ENCODE measurements at regions not wholly inside any gene's neighbourhood (a gene's known extent, or its start where the extent isn't known, plus 50 kb on each side); places are given as distances from the start of the nearest gene placed in this dataset.

DNA sequence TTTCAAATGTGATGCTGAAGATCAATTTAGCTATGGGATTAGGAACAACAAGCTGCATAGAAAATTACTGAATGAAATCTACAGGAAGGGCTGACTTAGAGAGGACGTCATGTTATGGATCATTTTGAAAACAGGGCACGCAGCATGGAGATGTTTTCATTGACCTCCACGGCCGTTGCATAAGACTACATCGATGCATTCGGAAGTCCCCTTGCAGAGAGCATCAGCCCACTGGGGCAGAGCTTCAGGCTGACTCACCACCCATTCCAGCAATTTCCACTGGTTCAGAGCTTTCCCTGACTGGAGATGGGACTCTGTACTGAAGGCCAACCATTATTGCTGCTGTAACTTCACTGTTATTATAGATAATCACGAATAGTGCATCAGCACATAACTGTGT, 305.3 kb downstream of the IRS2 start (continued):
- TF ChIP-seq EZH2 (IDR thresholded peaks at IDR 0.05; ENCODE audit: borderline replicate concordance, control insufficient read depth, low read depth, low read length) = no peak
- TF ChIP-seq, protein P1, sequence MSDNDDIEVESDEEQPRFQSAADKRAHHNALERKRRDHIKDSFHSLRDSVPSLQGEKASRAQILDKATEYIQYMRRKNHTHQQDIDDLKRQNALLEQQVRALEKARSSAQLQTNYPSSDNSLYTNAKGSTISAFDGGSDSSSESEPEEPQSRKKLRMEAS (IDR thresholded peaks at IDR 0.05; ENCODE audit: low read depth, low read length) = no peak
- no peak for TF ChIP-seq DPF2 (IDR thresholded peaks at IDR 0.05)
- no peak for TF ChIP-seq KAT2A (conservative IDR thresholded peaks at IDR 0.05; ENCODE audit: control insufficient read depth, low read depth, low read length)

DNA sequence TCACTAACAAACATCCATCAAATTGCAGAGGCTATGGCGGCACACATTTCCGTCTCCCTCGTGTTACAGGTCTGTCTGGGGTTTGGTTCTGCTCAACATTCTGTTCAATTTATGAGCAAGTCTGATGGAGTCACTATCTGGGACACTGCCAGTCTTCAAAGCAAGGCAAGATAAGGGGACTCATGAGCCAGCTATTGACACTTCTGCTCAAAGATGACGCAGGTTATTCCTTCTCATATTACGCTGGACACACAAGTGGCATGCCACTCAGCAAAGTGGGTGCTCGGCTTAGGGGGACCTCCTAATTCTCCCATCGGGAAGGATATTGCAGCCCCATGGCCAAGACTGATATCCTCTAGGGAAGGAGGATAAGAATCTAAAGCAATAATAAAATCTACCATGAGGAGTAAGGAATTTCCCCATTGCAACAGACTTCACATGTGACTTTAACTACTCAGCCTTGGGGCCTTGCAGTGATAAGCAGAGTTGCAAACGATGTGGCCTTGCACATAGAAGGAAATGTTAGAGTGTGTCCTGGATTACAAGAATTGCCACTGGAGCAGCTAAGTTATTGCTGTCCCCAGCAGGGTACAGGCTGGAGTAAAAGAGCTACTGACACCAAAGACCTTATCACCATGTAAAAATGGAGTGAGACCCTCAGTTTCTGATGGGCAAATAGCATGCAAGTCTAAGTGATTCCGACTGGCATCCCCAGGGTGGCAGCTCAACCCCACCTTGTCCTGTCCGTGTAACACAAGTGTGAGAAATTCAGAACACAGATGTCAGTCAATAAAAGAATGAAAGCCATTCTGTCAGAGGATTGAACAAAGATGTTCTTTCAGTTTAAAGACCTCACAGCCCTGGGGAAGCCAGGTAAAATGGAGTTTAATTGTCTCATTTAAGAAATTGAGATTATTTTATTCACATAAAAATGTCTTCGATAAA, 306.1 kb downstream of the IRS2 start:
- H3K4me2 ChIP-seq (ENCODE audit: control insufficient read depth, insufficient read depth) = no peak overlapping the region
- no peak for ATAC-seq
- H3K4me3 ChIP-seq = no peak overlapping the region
- H4K20me1 ChIP-seq (ENCODE audit: control insufficient read depth, insufficient read depth) = no peaks in the 10 kb centered on the region
- no peak overlapping the region for H2AFZ ChIP-seq (ENCODE audit: control insufficient read depth, low read depth, low read length)
- H3K27ac ChIP-seq (ENCODE audit: control insufficient read depth, insufficient read depth) = no peak overlapping the region
- H3K4me1 ChIP-seq (ENCODE audit: control insufficient read depth, insufficient read depth, low read length) = no peaks in the 10 kb centered on the region
- POLR2A ChIA-PET = no interaction called here
- RAD21 ChIA-PET (ENCODE audit: unreplicated experiment) = no interaction called here
- SMC1A ChIA-PET (ENCODE audit: uncharacterized antibody, unreplicated experiment) = interaction anchor here (1.1 kb wide), 1 partner anchor 15 kb away, joined by 3 read pairs; no protein-coding TSS in a partner anchor
- intact Hi-C loops (cut with micrococcal nuclease; ENCODE audit: unreplicated experiment) = loop anchor here (10.0 kb wide), 1 partner anchor 335 kb away; no protein-coding TSS in a partner anchor
- in situ Hi-C loops (cut with MboI) = no loop called here
- H3K79me2 ChIP-seq (ENCODE audit: control insufficient read depth, insufficient read depth, low read length) = no peaks in the 10 kb centered on the region
- H3K9me3 ChIP-seq (replicated peaks; ENCODE audit: control insufficient read depth, insufficient read depth, low read length) = no peaks in the 10 kb centered on the region
- H3K9ac ChIP-seq (ENCODE audit: control insufficient read depth, insufficient read depth, low read length) = no peak overlapping the region
- no peak for FAIRE-seq
- H3K27me3 ChIP-seq (replicated peaks in 1 of 2; ENCODE audit: control insufficient read depth in 2 of 2, insufficient read depth in 2 of 2, low read length in 1 of 2) = no peaks in the 10 kb centered on the region
- no TSS peak for BruUV-seq (replicated peaks)
- CTCF ChIA-PET = interaction anchor here (1.1 kb wide), 1 partner anchor 334 kb away, joined by 3 read pairs; no protein-coding TSS in a partner anchor
- 30% methylated on average over 11 of the region's 11 CpGs for WGBS (ENCODE audit: insufficient coverage, insufficient replicate concordance, low lambda C conversion rate, missing lambda C conversion rate)
- no peak for DNase-seq (ENCODE audit: low read depth, low spot score)
- no peaks in the 10 kb centered on the region for H3K36me3 ChIP-seq (ENCODE audit: control insufficient read depth in 2 of 2, insufficient read depth in 2 of 2, low read length in 1 of 2)
- TF ChIP-seq ASH2L (IDR thresholded peaks at IDR 0.05; ENCODE audit: borderline replicate concordance, low read depth) (no peak), SRF (IDR thresholded peaks at IDR 0.05; ENCODE audit: low read depth in 2 of 2, low read length in 2 of 2) (no peak), NR2C1 (IDR thresholded peaks at IDR 0.05) (no peak), ZNF24 (IDR thresholded peaks at IDR 0.05) (no peak), RCOR1 (conservative IDR thresholded peaks at IDR 0.05; ENCODE audit: low read depth, low read length) (no peak), SIN3A (IDR thresholded peaks at IDR 0.05; ENCODE audit: low read depth, low read length) (no peak), ZBTB40 (IDR thresholded peaks at IDR 0.05; ENCODE audit: borderline replicate concordance) (no peak), ZNF592 (IDR thresholded peaks at IDR 0.05) (no peak), BACH1 (IDR thresholded peaks at IDR 0.05; ENCODE audit: borderline replicate concordance) (no peak), KAT2A (conservative IDR thresholded peaks at IDR 0.05; ENCODE audit: control insufficient read depth, low read depth, low read length) (no peak)

All from GM12878 (cell line).